PC-9 (cell line): ENCODE measurements at regions not wholly inside any gene's neighbourhood (a gene's known extent, or its start where the extent isn't known, plus 50 kb on each side); places are given as distances from the start of the nearest gene placed in this dataset.

ENCODE experiments used
- BruUV-seq: library from RNA; stranded (reverse); fragments of 400-500 nt; replicated peaks from 2 replicates; lab custom pipeline; 2021; lab: Mats Ljungman, UMichigan
- CTCF ChIA-PET: fragments of 300-600 bp; sonication (Branson Sonifier 250); formaldehyde crosslinking; loops from one replicate; lab custom pipeline; 2022; ENCODE audit warnings: antibody characterized with exemption; lab: Charles Lee
- POLR2A ChIA-PET: fragments of 300-600 bp; sonication (Branson Sonifier 250); formaldehyde crosslinking; loops from one replicate; lab custom pipeline; 2022; ENCODE audit warnings: antibody characterized with exemption; ENCODE audit not compliant: unreplicated experiment; lab: Charles Lee
- DNase-seq, 2 experiments: peaks; one replicate each; pipeline versions ENCODE4 v3.0.0 to v3.0.0-alpha.2; 2015 to 2022; ENCODE audit warnings: mixed read lengths in 1 of 2
- H2AFZ ChIP-seq: fragments of 200-600 bp; sonication (generic); 2 replicates; pipeline ENCODE4 v1.8.1; 2017; ENCODE audit warnings: antibody characterized with exemption
- H3F3A ChIP-seq: fragments of 200-600 bp; sonication (generic); 2 replicates; pipeline ENCODE4 v1.8.1; 2017; ENCODE audit warnings: antibody characterized with exemption, mild to moderate bottlenecking, low read depth; ENCODE audit not compliant: insufficient read depth
- H3K27ac ChIP-seq: fragments of 200-600 bp; sonication (generic); 2 replicates; pipeline ENCODE4 v1.6.1; 2016; ENCODE audit warnings: mixed run types
- H3K27me3 ChIP-seq: fragments of 200-600 bp; sonication (generic); 2 replicates; pipeline ENCODE4 v1.6.1; 2016; ENCODE audit warnings: low read depth, mixed run types; ENCODE audit not compliant: insufficient read depth
- H3K36me3 ChIP-seq: fragments of 200-600 bp; sonication (generic); 2 replicates; pipeline ENCODE4 v1.6.1; 2016; ENCODE audit warnings: low read depth, mixed run types
- H3K4me1 ChIP-seq: fragments of 200-600 bp; sonication (generic); replicated peaks from 2 replicates; pipeline ENCODE4 v1.6.1; 2016; ENCODE audit warnings: mixed run types; ENCODE audit not compliant: insufficient read depth
- H3K4me2 ChIP-seq: fragments of 200-600 bp; sonication (generic); 2 replicates; pipeline ENCODE4 v1.6.1; 2017; ENCODE audit warnings: mixed run types
- H3K4me3 ChIP-seq: fragments of 200-600 bp; sonication (generic); 2 replicates; pipeline ENCODE4 v1.6.1; 2016; ENCODE audit warnings: mixed run types
- H3K79me2 ChIP-seq: fragments of 200-600 bp; sonication (generic); 2 replicates; pipeline ENCODE4 v1.6.1; 2017; ENCODE audit warnings: low read depth, mixed run types
- H3K9me2 ChIP-seq: fragments of 200-600 bp; sonication (generic); 2 replicates; pipeline ENCODE4 v1.8.1; 2017; ENCODE audit warnings: mild to moderate bottlenecking; ENCODE audit not compliant: insufficient read depth
- H3K9me3 ChIP-seq: fragments of 200-600 bp; sonication (generic); 2 replicates; pipeline ENCODE4 v1.8.1; 2016; ENCODE audit warnings: low read depth; ENCODE audit not compliant: insufficient read depth
- H4K20me1 ChIP-seq: fragments of 200-600 bp; sonication (generic); 2 replicates; pipeline ENCODE4 v1.8.1; 2017; ENCODE audit not compliant: insufficient read depth
- CTCF ChIP-seq: fragments of 200-600 bp; sonication (generic); conservative IDR thresholded peaks from 2 replicates; pipeline ENCODE4 v1.6.1; 2017; ENCODE audit warnings: mixed run types, antibody characterized with exemption, mild to moderate bottlenecking, moderate library complexity
- EZH2 ChIP-seq: fragments of 200-600 bp; sonication (generic); IDR thresholded peaks from 2 replicates; pipeline ENCODE4 v1.8.0; 2017; ENCODE audit warnings: antibody characterized with exemption, low read depth
- intact Hi-C: fragments of 100-400 bp; cut with micrococcal nuclease; formaldehyde crosslinking; loops from one replicate; pipeline ENCODE4 v1.10.0; 2022; ENCODE audit not compliant: unreplicated experiment

- Histone ChIP-seq H2AFZ (no peak overlapping the region), H3K4me2 (no peak overlapping the region), H3K79me2 (no peaks in the 10 kb centered on the region), H3K4me1 (peaks cover 16% of the 10 kb centered on the region), H3F3A (no peaks in the 10 kb centered on the region), H3K36me3 (no peaks in the 10 kb centered on the region), H4K20me1 (no peaks in the 10 kb centered on the region), H3K27me3 (no peaks in the 10 kb centered on the region), H3K9me2 (no peaks in the 10 kb centered on the region), H3K4me3 (no peak overlapping the region), H3K27ac (no peak overlapping the region), H3K9me3 (0 out of 2 replicates have a peak, but pooled peaks cover 11% of the 10 kb centered on the region)
- no peak for DNase-seq
- CTCF ChIA-PET = no interaction called here
- TF ChIP-seq CTCF (no peak), EZH2 (no peak)
- POLR2A ChIA-PET = no interaction called here
- BruUV-seq = no TSS peak
- intact Hi-C loops = no loop called here
Observed at GRCh38 chr2:118442046-118442445, 353.8 kb downstream of the INSIG2 start.

GRCh38 chr2:118440404-118441098, 352.3 kb downstream of the INSIG2 start:
- Histone ChIP-seq H3K4me2 (no peak overlapping the region), H3K27me3 (no peaks in the 10 kb centered on the region), H3K9me2 (no peaks in the 10 kb centered on the region), H3K27ac (no peak overlapping the region), H3K9me3 (0 out of 2 replicates have a peak, but pooled peaks cover 11% of the 10 kb centered on the region), H3F3A (no peaks in the 10 kb centered on the region), H3K4me3 (no peak overlapping the region), H2AFZ (no peak overlapping the region), H3K36me3 (no peaks in the 10 kb centered on the region), H3K79me2 (no peaks in the 10 kb centered on the region), H4K20me1 (no peaks in the 10 kb centered on the region), H3K4me1 (peaks cover 16% of the 10 kb centered on the region)
- ChIA-PET POLR2A (no interaction called here), CTCF (no interaction called here)
- intact Hi-C loops = no loop called here
- no TSS peak for BruUV-seq
- TF ChIP-seq EZH2 = no peak
- no peak for TF ChIP-seq CTCF
- DNase-seq = no peak

- Histone ChIP-seq H4K20me1 (no peaks in the 10 kb centered on the region), H3F3A (no peaks in the 10 kb centered on the region), H3K4me1 (no peaks in the 10 kb centered on the region), H3K27me3 (no peaks in the 10 kb centered on the region), H3K4me3 (no peak overlapping the region), H3K27ac (no peak overlapping the region), H3K4me2 (no peak overlapping the region), H3K36me3 (no peaks in the 10 kb centered on the region), H3K9me2 (no peaks in the 10 kb centered on the region), H3K79me2 (no peaks in the 10 kb centered on the region), H2AFZ (no peak overlapping the region), H3K9me3 (0 out of 2 replicates have a peak, but pooled peaks cover 9% of the 10 kb centered on the region)
- BruUV-seq = no TSS peak
- ChIA-PET POLR2A (interaction anchor here (0.6 kb wide), 1 partner anchor 466 kb away, joined by 5 read pairs; no protein-coding TSS in a partner anchor), CTCF (no interaction called here)
- intact Hi-C loops = no loop called here
- no peak for DNase-seq
- TF ChIP-seq EZH2 (no peak), CTCF (no peak)
Observed at GRCh38 chr2:118437501-118437900, 349.2 kb downstream of the INSIG2 start.
